ENCODE measurements at regions not wholly inside any gene's neighbourhood (a gene's known extent, or its start where the extent isn't known, plus 50 kb on each side); places are given as distances from the start of the nearest gene placed in this dataset.

- no peak for TF ChIP-seq CTCF (conservative IDR thresholded peaks at IDR 0.05; ENCODE audit: low read depth, low read length)
- TF ChIP-seq EZH2phosphoT487 (IDR thresholded peaks at IDR 0.05; ENCODE audit: borderline replicate concordance, low read length): no peak
These were observed 106.1 kb upstream of the FSTL4 start for GRCh38 chr5:133718457-133718856.

Data from PC-3 (cell line).